ENCODE measurements at regions not wholly inside any gene's neighbourhood (a gene's known extent, or its start where the extent isn't known, plus 50 kb on each side); places are given as distances from the start of the nearest gene placed in this dataset.
"Not testable (repeated sequence)": the region's sequence is repeated elsewhere in the genome, so short reads cannot be mapped to it uniquely, and the experiment has no call there.

DNA sequence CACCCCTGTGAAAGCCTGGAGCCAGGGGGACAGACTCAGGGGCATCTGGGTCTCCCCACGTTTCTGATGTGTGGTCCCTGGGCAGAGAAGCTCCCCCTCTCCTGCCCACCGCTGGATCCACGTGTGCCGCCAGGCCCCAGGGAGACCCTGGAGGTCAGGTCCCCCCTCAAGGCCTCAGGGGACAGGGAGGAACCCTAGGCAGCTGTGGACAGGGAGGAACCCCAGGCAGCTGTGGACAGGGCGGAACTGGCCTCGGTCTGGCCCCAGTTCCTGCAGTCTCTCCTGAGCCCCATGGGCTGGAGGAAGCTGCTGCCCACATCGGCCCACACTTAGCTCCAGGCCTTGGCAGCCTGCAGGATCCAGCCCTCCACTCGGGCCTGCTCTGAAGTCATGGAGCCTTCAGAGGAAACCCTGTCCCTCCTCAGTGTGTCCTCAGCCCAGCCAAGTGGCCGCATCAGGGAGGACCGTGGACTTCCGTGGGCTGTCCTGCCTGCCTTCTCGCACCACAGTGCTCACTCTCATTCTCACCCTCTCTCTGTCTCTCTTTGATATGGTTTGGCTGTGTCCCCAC, 127.7 kb downstream of the BRD1 start:
- H3K27ac ChIP-seq (ENCODE audit: low read depth, low read length), result no peak overlapping the region
- 79 to 85% (median 85%) methylated on average over 12 of the region's 12 CpGs for WGBS, 3 donors

DNA sequence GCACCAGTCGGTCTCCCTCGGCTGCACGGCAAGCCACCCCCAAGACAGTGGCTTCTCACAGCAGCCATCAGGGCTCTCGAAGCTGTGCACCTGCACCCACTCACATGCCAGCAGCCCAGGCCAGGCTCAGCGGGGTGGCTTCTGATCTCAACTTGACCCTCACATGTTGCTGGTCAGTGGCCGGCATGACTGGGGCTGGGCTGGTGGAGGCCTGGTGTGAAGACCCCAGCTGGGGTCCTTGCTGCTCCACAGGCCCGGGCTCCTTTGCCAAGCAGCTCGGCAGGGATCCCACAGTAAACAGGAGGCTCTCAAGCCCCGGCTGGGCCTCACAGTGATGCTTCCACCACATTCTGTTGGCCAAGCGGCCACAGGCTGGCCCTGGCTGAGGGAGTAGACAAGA, 128.2 kb downstream of the BRD1 start:
- WGBS, 3 donors, result 64 to 80% (median 71%) methylated on average over 10 of the region's 10 CpGs
- no peak overlapping the region for H3K27ac ChIP-seq (ENCODE audit: low read depth, low read length)

GRCh38 chr22:49698616-49699015, 129.1 kb downstream of the BRD1 start:
- 79 to 81% (median 80%) methylated on average over 7 of the region's 7 CpGs for WGBS, 3 donors
- H3K27ac ChIP-seq (ENCODE audit: low read depth, low read length), result not testable (repeated sequence)

GRCh38 chr22:49697047-49697446, 130.6 kb downstream of the BRD1 start:
- 74 to 90% (median 88%) methylated on average over 3 of the region's 3 CpGs for WGBS, 3 donors

DNA sequence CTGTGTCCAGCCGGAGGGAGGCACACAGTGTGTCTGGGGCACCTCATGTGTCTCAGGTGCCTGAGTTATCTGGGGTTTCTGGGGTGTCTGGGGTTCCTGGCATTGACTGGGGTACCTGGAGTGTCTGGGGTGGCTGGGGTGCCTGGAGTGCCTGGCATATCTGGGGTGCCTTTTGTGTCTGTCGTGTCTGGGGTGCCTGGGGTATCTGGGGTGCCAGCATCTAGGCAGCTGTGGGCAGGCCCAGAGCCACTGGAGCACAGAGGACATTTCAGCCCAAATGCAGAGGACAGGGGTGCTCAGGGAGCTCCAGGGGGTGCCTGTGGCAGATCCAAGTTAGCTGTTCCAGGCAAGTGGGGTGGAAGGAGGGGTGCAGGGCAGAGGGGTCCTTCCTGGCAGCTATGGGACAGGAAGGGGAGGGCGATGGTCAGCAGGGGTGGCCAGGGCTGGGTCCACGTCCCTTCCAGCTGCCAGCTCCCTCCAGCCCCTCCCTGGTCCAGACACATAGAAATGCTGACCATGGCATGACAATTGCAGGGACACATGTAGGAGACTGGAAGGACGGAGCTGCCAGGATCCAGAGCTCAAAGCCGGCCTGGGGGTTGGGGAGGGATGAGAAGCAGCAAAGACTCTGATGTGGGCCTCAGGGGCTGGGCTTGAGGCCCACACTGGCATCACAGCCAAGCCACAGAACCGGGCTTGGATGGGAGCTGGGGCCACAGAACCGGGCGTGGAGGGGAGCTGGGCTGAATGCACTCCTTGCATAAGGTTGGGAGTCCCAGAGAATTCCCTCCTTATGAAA, 133.0 kb downstream of the BRD1 start:
- no peak overlapping the region for H3K27ac ChIP-seq (ENCODE audit: low read depth, low read length)
- 73 to 87% (median 86%) methylated on average over 9 of the region's 9 CpGs for WGBS, 3 donors

More at GRCh38 chr22:49697047-49697446, 130.6 kb downstream of the BRD1 start:
- no peak overlapping the region for H3K27ac ChIP-seq (ENCODE audit: low read depth, low read length)

- WGBS, 3 donors, result 76 to 86% (median 84%) methylated on average over 10 of the region's 10 CpGs
- no peak overlapping the region for H3K27ac ChIP-seq (ENCODE audit: low read depth, low read length)
Measured at GRCh38 chr22:49693848-49694247, 133.8 kb downstream of the BRD1 start.

DNA sequence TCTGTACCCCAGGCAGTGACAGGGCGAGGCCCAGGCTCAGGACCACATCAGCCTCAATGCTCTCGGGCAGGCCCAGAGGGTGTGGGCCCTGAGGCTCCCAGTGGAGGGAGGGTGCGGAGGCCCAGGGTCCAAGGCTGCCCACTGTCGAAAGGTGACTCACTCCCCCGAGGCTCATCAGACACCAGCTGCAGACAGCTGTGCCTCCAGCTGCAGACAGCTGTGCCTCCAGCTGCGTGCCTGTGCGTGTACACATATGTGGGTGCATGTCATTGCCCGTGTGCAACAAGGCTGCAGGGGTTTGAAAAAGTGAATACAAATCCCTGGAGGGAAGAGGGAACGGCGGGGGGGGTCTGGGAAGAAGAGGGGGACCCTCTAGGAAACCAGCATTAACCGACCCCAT, 134.3 kb downstream of the BRD1 start:
- 73 to 79% (median 75%) methylated on average over 11 of the region's 11 CpGs for WGBS, 3 donors
- no peak overlapping the region for H3K27ac ChIP-seq (ENCODE audit: low read depth, low read length)

GRCh38 chr22:49692499-49693225, 135.0 kb downstream of the BRD1 start:
- WGBS, 3 donors, result 77 to 82% (median 81%) methylated on average over 16 to 18 of the region's 18 CpGs
- no peak overlapping the region for H3K27ac ChIP-seq (ENCODE audit: low read depth, low read length)

DNA sequence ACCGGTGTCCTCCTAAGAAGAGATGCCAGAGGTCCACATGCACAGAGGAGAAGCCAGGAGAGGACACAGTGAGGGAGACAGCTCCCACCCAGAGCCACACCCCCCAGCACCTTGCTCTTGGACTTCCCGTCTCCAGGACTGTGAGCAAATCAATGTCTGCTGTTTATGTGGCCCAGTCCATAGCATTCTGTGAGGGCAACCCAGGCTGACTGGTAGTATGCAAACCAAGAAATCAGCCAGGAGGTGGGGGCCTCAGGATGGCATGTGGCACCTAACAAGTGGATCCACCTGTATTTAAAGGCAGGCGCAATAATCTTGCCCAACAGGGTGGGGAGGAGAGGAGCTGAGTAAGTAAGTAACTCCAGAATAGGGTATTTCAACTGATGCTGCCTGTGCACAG, 136.4 kb downstream of the BRD1 start:
- WGBS, 3 donors, result 79 to 100% (median 82%) methylated on average over 3 of the region's 3 CpGs
- H3K27ac ChIP-seq (ENCODE audit: low read depth, low read length), result no peak overlapping the region

DNA sequence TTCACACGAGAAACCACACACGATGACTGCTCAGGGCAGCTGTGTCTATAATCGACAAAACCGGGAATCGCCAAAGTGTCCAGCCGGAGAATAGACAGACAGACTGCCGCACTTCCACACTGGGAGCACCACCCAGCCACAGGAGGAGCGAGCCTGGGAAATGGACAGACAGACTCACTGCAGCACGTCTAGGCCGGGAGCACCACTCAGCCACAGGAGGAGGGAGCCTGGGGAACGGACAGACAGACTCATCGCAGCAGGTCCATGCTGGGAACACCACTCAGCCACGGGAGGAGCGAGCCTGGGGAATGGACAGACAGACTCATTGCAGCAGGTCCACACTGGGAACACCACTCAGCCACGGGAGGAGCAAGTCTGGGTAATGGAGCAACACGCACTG, 137.2 kb downstream of the BRD1 start:
- H3K27ac ChIP-seq (ENCODE audit: low read depth, low read length), result no peak overlapping the region
- 82 to 83% (median 82%) methylated on average over 16 of the region's 16 CpGs for WGBS, 3 donors

- H3K27ac ChIP-seq (ENCODE audit: low read depth, low read length), result no peak overlapping the region
- WGBS, 3 donors, result 53 to 77% (median 71%) methylated on average over 11 of the region's 11 CpGs
Measured at GRCh38 chr22:49689858-49690257, 137.8 kb downstream of the BRD1 start.

GRCh38 chr22:49689255-49689770, 138.4 kb downstream of the BRD1 start:
- no peak overlapping the region for H3K27ac ChIP-seq (ENCODE audit: low read depth, low read length)
- WGBS, 3 donors, result 62 to 89% (median 84%) methylated on average over 5 of the region's 5 CpGs

DNA sequence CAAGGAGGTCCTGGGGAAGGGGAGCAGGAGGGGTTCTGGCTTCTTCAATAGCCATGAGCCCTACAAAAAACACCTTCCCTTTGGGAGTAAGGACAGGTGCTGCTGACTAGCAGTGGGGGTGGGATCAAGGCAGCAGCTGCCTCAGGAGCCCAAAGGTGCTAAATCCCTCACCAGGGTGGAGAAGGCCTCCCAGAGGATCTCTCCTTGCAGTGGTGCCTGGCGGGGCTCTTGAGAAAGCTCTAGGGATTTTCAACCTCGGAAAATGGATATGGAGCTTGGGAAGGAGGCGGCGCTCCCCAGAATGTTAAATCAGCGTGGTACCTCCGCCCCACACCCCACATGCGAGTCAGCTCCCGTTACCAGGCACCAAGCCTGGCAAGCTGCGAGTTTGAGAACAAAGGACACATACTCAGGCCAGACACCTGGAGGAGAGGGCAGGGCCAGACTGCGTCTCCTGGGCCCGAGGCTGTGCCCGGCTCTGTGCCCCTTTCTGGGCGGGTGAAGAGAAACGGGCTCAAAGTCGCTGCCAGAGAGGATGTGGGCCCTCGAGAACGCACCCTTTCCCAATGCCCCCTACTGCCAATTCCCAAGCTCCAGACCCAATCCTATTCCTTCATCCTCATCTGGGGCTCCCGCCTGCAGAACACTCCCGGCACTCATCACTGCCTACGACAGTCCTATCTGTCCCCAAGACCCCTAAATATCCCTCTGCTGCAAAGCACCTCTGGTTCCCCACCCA, 139.0 kb downstream of the BRD1 start:
- WGBS, 3 donors, result 70 to 79% (median 73%) methylated on average over 20 of the region's 20 CpGs

DNA sequence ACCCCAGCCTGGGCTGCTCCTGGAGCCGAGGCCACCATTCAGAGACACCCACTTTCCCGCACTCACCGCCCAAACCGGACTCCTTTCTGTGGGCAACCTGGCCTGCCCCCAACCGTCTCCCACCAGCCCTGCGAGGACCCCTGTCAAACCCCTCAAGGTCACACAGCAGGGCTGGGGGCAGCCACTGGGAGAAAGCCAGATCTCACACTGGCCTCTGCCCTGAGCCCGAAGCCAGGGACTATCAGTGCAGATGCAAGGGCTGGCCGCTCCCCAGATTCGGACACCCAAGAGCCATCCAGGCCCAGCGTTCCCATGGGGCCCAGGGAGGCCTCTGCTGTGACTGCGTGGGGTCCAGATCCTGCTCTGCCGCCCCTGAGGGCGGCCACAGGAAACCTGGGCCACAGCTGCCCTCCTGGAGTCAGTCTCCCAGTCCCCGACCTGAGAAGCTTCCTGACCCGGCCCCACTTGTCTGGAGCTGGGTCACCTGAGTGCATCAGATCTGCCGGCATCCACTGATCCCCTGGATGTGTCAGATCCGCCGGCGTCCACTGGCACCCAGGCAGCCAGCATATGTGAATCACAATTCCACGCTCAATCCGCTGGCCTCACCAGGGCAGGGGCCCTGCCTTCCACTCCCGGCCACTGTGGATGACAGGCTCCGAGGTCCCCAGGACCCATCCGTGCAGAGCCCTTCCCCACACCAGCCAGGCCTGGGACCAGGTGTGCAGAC, 139.7 kb downstream of the BRD1 start:
- H3K27ac ChIP-seq (ENCODE audit: low read depth, low read length), result no peak overlapping the region
- 66 to 87% (median 85%) methylated on average over 24 of the region's 24 CpGs for WGBS, 3 donors

More for the DNA sequence above, 139.0 kb downstream of the BRD1 start:
- H3K27ac ChIP-seq (ENCODE audit: low read depth, low read length), result no peak overlapping the region

DNA sequence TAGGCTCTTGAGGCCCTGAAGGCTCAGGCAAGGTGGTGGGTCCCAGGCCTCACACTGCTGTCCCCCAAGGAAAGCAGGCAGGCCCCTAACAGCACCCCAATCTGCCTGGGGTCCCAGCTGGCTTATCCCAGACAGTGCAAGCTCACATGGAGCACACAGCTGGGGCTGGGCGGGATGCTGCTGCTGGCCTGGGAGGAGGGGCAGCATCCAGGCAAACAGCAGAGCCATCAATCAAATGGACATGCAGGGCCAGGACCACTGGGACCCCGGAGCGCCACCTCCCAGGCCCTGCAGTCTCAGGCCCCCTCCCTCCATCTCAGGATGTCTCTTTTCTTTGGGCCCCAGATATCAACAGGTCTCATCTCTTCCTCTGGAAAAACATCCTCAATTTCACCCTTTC, 140.3 kb downstream of the BRD1 start:
- WGBS, 3 donors, result 31 to 66% (median 61%) methylated on average over 3 of the region's 3 CpGs
- no peak overlapping the region for H3K27ac ChIP-seq (ENCODE audit: low read depth, low read length)

DNA sequence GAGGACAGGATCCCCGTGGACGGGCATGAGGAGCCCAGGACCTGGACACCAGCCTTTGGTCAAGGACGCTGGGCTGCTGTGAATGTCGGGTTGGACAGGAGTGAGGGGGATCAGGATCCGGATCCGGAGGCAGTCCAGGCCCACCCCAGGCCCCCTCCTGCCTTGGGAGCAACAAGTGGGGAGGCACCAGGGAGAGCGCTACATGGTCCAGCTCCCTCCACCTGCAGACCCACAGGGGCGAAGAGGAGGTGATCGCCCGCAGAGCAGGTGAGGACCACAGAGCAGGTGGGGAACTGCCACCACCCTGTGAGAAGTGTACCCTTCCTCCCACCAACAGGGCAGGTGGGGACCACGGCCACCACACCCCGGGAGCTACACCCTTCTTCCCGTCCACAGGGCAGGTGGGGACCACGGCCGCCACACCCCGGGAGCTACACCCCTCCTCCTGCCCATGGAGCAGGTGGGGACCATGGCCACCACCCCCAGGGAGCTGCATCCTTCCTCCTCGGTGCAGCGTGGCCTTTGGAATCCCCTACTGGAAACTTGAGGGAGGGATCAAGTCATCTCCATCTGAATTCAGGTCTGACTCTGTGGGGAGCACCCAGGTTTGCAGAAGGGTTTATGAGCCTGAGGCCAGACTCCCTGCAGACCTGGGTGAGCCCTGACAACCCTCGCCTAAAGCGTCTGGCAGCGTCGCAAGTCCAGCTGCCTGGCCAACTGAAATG, 141.0 kb downstream of the BRD1 start:
- WGBS, 3 donors, result 74 to 87% (median 86%) methylated on average over 20 to 22 of the region's 22 CpGs
- no peak overlapping the region for H3K27ac ChIP-seq (ENCODE audit: low read depth, low read length)

- H3K27ac ChIP-seq (ENCODE audit: low read depth, low read length), result no peak overlapping the region
- 75 to 81% (median 77%) methylated on average over 18 of the region's 18 CpGs for WGBS, 3 donors
Measured at GRCh38 chr22:49685686-49686085, 142.0 kb downstream of the BRD1 start.
